Lower leg skin (tissue), 3 donors: ENCODE measurements at regions not wholly inside any gene's neighbourhood (a gene's known extent, or its start where the extent isn't known, plus 50 kb on each side); places are given as distances from the start of the nearest gene placed in this dataset.

Experiments
- POLR2A ChIP-seq, 2 donors: fragments of 450-650 bp; IDR thresholded peaks; one replicate each; pipeline ENCODE4 v1.6.1; 2016 to 2017; ENCODE audit warnings: antibody characterized with exemption in 2 of 2, mild to moderate bottlenecking in 1 of 2, moderate library complexity in 1 of 2
- TF ChIP-seq, protein P1 (sequence below), 3 donors: fragments of 450-650 bp; IDR thresholded peaks; one replicate each; pipeline ENCODE4 v1.5.1; 2016; ENCODE audit warnings: antibody characterized with exemption in 3 of 3, mild to moderate bottlenecking in 3 of 3, moderate library complexity in 2 of 3

DNA sequence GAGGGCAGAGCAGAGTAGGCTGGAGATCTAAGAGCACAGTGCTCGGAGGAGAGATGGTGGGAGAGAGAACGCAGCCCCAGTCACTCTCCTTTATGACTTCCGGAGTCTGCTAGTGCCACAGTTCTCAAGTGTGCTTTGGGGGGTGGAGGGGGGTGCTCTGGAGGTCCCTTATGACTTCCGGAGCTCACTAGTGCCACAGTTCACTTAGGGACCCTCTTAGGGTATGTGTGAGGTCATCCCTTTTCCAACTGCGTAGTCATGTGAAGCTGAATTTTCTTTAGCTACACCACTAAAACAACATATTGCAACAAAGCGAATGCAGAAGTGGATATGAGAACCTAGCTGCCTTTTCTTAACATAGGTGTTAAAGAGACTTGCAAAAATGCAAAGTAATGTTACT, 153.7 kb upstream of the KCTD1 start:
- TF ChIP-seq, protein P1, sequence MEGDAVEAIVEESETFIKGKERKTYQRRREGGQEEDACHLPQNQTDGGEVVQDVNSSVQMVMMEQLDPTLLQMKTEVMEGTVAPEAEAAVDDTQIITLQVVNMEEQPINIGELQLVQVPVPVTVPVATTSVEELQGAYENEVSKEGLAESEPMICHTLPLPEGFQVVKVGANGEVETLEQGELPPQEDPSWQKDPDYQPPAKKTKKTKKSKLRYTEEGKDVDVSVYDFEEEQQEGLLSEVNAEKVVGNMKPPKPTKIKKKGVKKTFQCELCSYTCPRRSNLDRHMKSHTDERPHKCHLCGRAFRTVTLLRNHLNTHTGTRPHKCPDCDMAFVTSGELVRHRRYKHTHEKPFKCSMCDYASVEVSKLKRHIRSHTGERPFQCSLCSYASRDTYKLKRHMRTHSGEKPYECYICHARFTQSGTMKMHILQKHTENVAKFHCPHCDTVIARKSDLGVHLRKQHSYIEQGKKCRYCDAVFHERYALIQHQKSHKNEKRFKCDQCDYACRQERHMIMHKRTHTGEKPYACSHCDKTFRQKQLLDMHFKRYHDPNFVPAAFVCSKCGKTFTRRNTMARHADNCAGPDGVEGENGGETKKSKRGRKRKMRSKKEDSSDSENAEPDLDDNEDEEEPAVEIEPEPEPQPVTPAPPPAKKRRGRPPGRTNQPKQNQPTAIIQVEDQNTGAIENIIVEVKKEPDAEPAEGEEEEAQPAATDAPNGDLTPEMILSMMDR (IDR thresholded peaks at IDR 0.05): no peak
- no peak for TF ChIP-seq POLR2A (IDR thresholded peaks at IDR 0.05)
